Lower leg skin (tissue), 3 donors: ENCODE measurements at regions not wholly inside any gene's neighbourhood (a gene's known extent, or its start where the extent isn't known, plus 50 kb on each side); places are given as distances from the start of the nearest gene placed in this dataset.

Experiments
- POLR2A ChIP-seq, 2 donors: fragments of 450-650 bp; IDR thresholded peaks; one replicate each; pipeline ENCODE4 v1.6.1; 2016 to 2017; ENCODE audit warnings: antibody characterized with exemption in 2 of 2, mild to moderate bottlenecking in 1 of 2, moderate library complexity in 1 of 2
- TF ChIP-seq, protein P1 (sequence below), 3 donors: fragments of 450-650 bp; IDR thresholded peaks; one replicate each; pipeline ENCODE4 v1.5.1; 2016; ENCODE audit warnings: antibody characterized with exemption in 3 of 3, mild to moderate bottlenecking in 3 of 3, moderate library complexity in 2 of 3

DNA sequence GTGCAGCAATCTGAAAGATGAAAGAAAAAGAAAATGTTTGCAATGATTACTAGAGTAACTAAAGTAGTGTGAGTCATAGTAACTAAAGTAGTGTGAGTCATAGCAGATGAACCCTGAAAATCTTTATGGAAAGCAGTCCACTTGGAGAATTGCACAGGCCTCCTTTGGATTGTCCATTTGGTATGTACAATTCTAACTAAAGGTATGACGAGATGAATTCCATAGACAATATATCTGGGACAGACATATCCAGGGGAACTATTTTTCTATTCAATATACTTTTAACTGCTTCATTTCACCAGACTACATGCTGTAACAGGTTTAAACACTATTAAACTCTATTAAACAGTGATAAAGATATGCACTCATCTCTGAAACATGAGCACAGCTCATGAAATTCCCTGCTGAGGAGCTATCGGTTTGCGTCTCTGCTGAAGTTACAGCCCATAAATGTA is 798.7 kb downstream of the PCDH7 start:
- no peak for TF ChIP-seq POLR2A (IDR thresholded peaks at IDR 0.05)
- TF ChIP-seq, protein P1, sequence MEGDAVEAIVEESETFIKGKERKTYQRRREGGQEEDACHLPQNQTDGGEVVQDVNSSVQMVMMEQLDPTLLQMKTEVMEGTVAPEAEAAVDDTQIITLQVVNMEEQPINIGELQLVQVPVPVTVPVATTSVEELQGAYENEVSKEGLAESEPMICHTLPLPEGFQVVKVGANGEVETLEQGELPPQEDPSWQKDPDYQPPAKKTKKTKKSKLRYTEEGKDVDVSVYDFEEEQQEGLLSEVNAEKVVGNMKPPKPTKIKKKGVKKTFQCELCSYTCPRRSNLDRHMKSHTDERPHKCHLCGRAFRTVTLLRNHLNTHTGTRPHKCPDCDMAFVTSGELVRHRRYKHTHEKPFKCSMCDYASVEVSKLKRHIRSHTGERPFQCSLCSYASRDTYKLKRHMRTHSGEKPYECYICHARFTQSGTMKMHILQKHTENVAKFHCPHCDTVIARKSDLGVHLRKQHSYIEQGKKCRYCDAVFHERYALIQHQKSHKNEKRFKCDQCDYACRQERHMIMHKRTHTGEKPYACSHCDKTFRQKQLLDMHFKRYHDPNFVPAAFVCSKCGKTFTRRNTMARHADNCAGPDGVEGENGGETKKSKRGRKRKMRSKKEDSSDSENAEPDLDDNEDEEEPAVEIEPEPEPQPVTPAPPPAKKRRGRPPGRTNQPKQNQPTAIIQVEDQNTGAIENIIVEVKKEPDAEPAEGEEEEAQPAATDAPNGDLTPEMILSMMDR (IDR thresholded peaks at IDR 0.05), result no peak
